Mammary epithelial cell (primary cell): ENCODE measurements at regions not wholly inside any gene's neighbourhood (a gene's known extent, or its start where the extent isn't known, plus 50 kb on each side); places are given as distances from the start of the nearest gene placed in this dataset.

Source experiments
- EZH2 ChIP-seq: IDR thresholded peaks from 2 replicates; pipeline ENCODE4 v1.6.1; 2012; ENCODE audit warnings: low read length, inconsistent platforms, borderline replicate concordance
- TF ChIP-seq, protein P1 (sequence below), 2 donors: IDR thresholded peaks in 1 of 2; conservative IDR thresholded peaks in 1 of 2; 2 replicates each; pipeline ENCODE4 v1.5.1; 2011 to 2012; ENCODE audit warnings: inconsistent platforms in 2 of 2, low read length in 2 of 2, mild to moderate bottlenecking in 2 of 2, control low read depth in 1 of 2, low read depth in 1 of 2; ENCODE audit not compliant: insufficient read depth in 1 of 2; ENCODE audit errors: extremely low read depth in 1 of 2

DNA sequence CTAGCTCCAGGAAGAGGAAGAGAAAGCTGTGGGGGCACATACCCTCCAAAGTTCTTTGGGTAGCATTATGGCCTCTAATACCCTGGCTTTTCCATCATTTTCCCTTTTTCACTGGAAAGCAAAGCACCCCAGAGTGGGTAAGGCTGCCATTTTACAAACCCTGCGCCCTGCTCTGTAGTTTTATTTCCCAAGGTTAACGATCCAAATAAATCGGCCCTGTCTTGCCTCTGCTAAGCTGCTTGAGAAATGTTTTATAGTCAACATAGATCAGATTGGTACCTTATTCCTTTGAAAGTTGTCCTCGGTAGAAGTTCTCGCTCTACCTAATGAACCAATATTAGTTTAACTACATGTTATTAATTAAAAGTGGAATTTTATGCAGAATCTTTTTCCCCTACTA is 328.2 kb downstream of the NPIPA8 start:
- TF ChIP-seq, protein P1, sequence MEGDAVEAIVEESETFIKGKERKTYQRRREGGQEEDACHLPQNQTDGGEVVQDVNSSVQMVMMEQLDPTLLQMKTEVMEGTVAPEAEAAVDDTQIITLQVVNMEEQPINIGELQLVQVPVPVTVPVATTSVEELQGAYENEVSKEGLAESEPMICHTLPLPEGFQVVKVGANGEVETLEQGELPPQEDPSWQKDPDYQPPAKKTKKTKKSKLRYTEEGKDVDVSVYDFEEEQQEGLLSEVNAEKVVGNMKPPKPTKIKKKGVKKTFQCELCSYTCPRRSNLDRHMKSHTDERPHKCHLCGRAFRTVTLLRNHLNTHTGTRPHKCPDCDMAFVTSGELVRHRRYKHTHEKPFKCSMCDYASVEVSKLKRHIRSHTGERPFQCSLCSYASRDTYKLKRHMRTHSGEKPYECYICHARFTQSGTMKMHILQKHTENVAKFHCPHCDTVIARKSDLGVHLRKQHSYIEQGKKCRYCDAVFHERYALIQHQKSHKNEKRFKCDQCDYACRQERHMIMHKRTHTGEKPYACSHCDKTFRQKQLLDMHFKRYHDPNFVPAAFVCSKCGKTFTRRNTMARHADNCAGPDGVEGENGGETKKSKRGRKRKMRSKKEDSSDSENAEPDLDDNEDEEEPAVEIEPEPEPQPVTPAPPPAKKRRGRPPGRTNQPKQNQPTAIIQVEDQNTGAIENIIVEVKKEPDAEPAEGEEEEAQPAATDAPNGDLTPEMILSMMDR (conservative IDR thresholded peaks at IDR 0.05 in 1 of 2, IDR thresholded peaks at IDR 0.05 in 1 of 2; ENCODE audit: extremely low read depth in 1 of 2, insufficient read depth in 1 of 2, low read depth in 1 of 2, low read length in 2 of 2): no peak
- no peak for TF ChIP-seq EZH2
